Ascending aorta (tissue), 2 donors: ENCODE measurements at regions not wholly inside any gene's neighbourhood (a gene's known extent, or its start where the extent isn't known, plus 50 kb on each side); places are given as distances from the start of the nearest gene placed in this dataset.

Experiments used
- DNase-seq, 2 donors: peaks; one replicate each; pipeline ENCODE4 v3.0.0-alpha.2; 2019; ENCODE audit warnings: low spot score in 2 of 2
- H3K27ac ChIP-seq, 2 donors: fragments of 200-600 bp; sonication (generic); one replicate each; pipeline ENCODE4 v1.5.1; 2016 to 2017; ENCODE audit warnings: mild to moderate bottlenecking in 1 of 2
- H3K27me3 ChIP-seq: fragments of 200-600 bp; sonication (generic); one replicate; pipeline ENCODE4 v1.5.1; 2017
- H3K36me3 ChIP-seq, 2 donors: fragments of 200-600 bp; sonication (generic); one replicate each; pipeline ENCODE4 v1.5.1; 2016
- H3K4me1 ChIP-seq, 2 donors: fragments of 200-600 bp; sonication (generic); one replicate each; pipeline ENCODE4 v1.5.1; 2016 to 2017; ENCODE audit warnings: mild to moderate bottlenecking in 1 of 2
- H3K4me3 ChIP-seq, 2 donors: fragments of 200-600 bp; sonication (generic); one replicate each; pipeline ENCODE4 v1.5.1; 2016 to 2017; ENCODE audit warnings: mild to moderate bottlenecking in 1 of 2
- H3K9me3 ChIP-seq, 2 donors: fragments of 200-600 bp; sonication (generic); one replicate each; pipeline ENCODE4 v1.5.1; 2016
- CTCF ChIP-seq, 3 experiments: fragments of 200-600 bp in 2 of 3; fragments of 450-650 bp in 1 of 3; sonication (generic) in 2 of 3; IDR thresholded peaks; one replicate each; pipeline ENCODE4 v1.5.1; 2016 to 2019; ENCODE audit warnings: antibody characterized with exemption in 3 of 3, mild to moderate bottlenecking in 1 of 3, moderate library complexity in 1 of 3
- intact Hi-C: fragments of 100-400 bp; cut with DNase I; formaldehyde crosslinking; loops from one replicate; pipeline ENCODE4 v1.15.1; 2023

DNA sequence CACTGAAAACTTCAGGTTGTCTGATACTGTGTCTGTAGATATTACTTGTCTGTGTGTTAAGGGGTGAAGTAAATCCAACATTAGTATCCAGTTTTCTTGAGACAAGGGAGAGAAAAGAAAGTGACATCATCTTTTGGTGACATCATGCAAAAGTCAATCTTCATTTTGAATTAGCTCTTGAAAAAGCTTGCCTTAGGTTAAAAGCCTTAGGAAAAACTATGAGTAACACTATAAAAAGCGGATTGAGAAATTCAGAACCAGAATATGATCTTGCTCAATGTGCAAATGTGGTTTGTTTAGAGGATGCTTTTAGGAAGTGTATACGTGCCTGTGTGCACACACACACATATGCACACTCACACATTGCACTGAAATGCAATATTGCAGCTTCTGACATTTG is 345.8 kb upstream of the CASK start:
- intact Hi-C loops: no loop called here
- H3K36me3 ChIP-seq: no peaks in the 10 kb centered on the region
- no peak overlapping the region for H3K27ac ChIP-seq
- H3K4me1 ChIP-seq: no peaks in the 10 kb centered on the region
- no peak for DNase-seq
- no peak overlapping the region for H3K4me3 ChIP-seq
- no peak for TF ChIP-seq CTCF (IDR thresholded peaks at IDR 0.05)
- H3K27me3 ChIP-seq: no peaks in the 10 kb centered on the region
- no peaks in the 10 kb centered on the region for H3K9me3 ChIP-seq

DNA sequence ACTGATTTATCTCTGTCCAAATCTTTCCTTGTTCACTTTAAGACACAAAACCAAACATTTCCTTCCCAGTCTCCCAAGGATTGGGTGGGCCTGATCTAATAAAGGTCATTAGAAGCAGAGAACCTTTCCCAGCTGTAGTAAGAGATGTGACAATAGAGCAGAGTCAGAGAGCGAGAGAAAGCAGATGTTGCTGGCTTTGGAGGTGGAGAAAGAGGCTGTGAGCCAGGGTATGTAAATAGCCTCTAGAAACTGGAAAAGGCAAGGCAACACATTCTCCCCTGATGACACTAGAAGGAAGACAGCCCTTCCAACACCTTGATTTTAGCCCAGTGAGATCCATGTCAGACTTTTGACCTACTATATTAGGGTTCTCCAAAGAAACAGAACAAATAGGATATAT is 337.5 kb upstream of the CASK start:
- intact Hi-C loops: no loop called here
- no peak for TF ChIP-seq CTCF (IDR thresholded peaks at IDR 0.05)
- Histone ChIP-seq H3K36me3 (no peaks in the 10 kb centered on the region), H3K27me3 (no peaks in the 10 kb centered on the region), H3K4me3 (no peak overlapping the region), H3K27ac (no peak overlapping the region), H3K9me3 (no peaks in the 10 kb centered on the region), H3K4me1 (no peaks in the 10 kb centered on the region)
- DNase-seq: no peak

GRCh38 chrX:42248226-42248625 is 324.9 kb upstream of the CASK start:
- Histone ChIP-seq H3K36me3 (no peaks in the 10 kb centered on the region), H3K4me3 (no peak overlapping the region), H3K27me3 (no peaks in the 10 kb centered on the region), H3K9me3 (no peaks in the 10 kb centered on the region), H3K4me1 (no peaks in the 10 kb centered on the region), H3K27ac (no peak overlapping the region)
- TF ChIP-seq CTCF (IDR thresholded peaks at IDR 0.05): no peak
- no peak for DNase-seq
- intact Hi-C loops: no loop called here

DNA sequence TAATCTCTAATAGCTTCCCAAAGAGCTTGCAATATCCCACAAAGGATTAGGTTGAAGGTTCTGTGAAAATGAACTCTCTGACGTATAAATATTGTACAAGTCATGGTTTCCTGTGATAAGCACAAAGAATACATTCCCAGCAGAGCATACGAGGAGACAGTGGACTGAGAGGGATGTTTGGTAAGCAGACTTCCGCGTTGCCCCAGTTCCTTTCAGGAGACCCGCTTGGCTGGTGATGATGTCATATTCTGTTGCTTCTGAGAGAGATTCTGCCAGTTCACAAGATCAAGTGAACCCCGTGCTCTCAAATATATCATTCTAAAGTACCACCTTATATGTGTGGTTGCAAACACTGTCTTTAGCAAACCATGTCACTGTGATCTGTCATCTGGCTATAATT is 323.9 kb upstream of the CASK start:
- intact Hi-C loops: no loop called here
- Histone ChIP-seq H3K9me3 (no peaks in the 10 kb centered on the region), H3K4me1 (no peaks in the 10 kb centered on the region), H3K4me3 (peak overlapping the region; percentile 31 to 43), H3K36me3 (no peaks in the 10 kb centered on the region), H3K27ac (no peak overlapping the region), H3K27me3 (no peaks in the 10 kb centered on the region)
- no peak for TF ChIP-seq CTCF (IDR thresholded peaks at IDR 0.05)
- DNase-seq: no peak

- TF ChIP-seq CTCF (IDR thresholded peaks at IDR 0.05): no peak
These were observed 323.5 kb upstream of the CASK start for GRCh38 chrX:42246814-42247213.

DNA sequence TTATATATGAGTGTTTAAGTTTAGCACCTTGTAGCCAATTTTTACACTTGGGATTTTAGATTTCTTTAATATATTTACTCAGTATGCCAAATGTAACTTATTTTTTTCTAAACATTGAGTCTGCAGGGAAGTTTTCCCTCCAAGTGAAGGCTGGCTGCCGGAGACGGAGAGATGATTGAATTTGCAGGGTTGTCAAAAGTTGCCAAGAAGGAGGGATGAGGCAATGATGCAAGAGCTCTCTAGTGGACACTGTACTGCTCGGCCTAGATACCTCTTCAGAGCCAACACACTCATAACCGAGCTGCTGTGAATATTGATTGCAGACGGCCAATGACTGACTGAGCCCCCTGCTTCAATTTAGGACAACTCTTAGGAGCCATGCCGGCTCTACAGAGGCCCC is 318.6 kb upstream of the CASK start:
- no peak for TF ChIP-seq CTCF (IDR thresholded peaks at IDR 0.05)
- no peak for DNase-seq
- no peaks in the 10 kb centered on the region for H3K36me3 ChIP-seq
- intact Hi-C loops: no loop called here
- H3K4me3 ChIP-seq: no peak overlapping the region
- H3K27me3 ChIP-seq: no peaks in the 10 kb centered on the region
- no peak overlapping the region for H3K27ac ChIP-seq
- no peaks in the 10 kb centered on the region for H3K9me3 ChIP-seq
- no peaks in the 10 kb centered on the region for H3K4me1 ChIP-seq

More at GRCh38 chrX:42246814-42247213, 323.5 kb upstream of the CASK start:
- no peak for DNase-seq
- Histone ChIP-seq H3K4me3 (peak overlapping the region; percentile 31 to 43), H3K27me3 (no peaks in the 10 kb centered on the region), H3K27ac (no peak overlapping the region), H3K36me3 (no peaks in the 10 kb centered on the region), H3K9me3 (no peaks in the 10 kb centered on the region), H3K4me1 (no peaks in the 10 kb centered on the region)
- intact Hi-C loops: no loop called here
